Inflammatory macrophage treated with lipopolysaccharide for 1 hour (primary cell): ENCODE measurements at regions not wholly inside any gene's neighbourhood (a gene's known extent, or its start where the extent isn't known, plus 50 kb on each side); places are given as distances from the start of the nearest gene placed in this dataset.
"Not testable (repeated sequence)": the region's sequence is repeated elsewhere in the genome, so short reads cannot be mapped to it uniquely, and the experiment has no call there.

ENCODE experiments used
- DNase-seq, 2 donors: peaks; one replicate each; pipeline ENCODE4 v3.0.0-alpha.2; 2020 to 2022

DNA sequence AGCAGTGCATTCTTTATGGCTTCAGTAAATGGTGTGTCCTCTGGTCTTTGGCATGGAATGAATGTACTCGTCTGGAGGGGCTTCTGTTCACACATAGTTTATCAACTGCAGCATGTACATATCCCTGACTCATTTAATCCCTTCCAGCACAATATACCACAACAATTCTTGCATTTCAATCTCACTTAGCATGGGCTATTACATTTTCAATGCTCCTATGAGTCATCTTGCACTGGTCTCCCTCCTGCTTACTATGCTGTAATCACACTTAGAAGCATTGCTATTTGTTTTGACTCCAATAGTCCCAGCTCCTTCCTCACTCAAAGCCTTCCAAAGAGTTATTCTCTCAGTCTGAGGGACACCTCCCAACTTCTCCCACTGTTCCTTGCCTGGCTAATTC, 180.9 kb upstream of the NUDT10 start:
- DNase-seq = no peak

DNA sequence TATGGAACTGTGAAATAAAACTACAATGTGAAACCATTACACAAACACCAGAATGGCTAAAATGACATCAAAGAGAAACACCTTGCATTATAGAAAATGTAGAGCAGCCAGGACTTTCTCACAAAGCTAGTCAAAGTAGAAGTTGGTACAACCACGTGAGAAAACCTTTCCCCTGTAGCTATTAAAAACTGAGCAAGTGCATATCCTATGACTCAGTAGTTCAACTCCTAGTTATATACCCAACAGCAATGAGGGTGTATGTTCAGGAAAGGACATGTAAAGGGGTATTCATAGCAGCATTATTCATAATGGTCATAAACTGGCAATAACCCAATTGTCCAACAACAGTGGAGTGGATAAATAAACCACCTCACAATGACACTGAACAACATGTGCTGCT, 177.5 kb upstream of the NUDT10 start:
- no peak for DNase-seq

DNA sequence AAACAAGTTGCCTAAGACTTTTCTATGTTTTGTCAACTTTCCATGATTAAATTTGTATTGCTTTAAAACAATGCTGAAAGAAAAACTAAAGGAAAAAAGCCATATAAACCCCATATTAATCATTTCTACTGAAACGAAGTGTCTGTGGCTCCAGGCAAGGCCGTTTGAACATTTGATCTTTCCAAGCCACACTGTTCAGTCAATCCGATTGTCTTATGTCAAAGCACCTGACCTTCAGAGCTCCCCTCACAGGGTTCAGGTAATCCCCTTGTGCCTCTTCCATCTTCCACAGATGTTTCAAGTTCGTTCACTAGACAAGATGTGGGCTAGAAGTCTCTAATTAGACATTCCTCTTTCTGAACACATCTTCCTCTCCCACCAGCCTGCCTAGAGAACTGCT, 177.1 kb upstream of the NUDT10 start:
- no peak for DNase-seq

DNA sequence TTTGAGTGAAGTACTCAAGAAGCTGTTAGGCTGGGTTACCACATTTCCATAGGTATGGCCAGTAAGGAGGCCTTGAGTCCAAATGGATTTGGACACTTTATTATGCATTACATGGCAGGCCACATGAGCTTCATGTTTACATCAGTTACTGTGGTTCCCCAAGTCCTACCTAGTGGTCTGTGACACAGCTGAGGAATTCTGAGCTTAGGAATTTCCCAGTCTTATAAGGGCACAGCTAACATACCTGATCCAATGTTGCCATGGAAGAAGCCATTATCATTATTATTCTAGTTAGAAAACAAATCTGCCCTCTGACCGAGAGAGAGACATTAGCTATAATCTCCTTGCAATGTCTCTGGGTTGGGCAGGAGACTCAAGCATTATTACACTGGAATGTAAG, 174.4 kb upstream of the NUDT10 start:
- DNase-seq = no peak

DNA sequence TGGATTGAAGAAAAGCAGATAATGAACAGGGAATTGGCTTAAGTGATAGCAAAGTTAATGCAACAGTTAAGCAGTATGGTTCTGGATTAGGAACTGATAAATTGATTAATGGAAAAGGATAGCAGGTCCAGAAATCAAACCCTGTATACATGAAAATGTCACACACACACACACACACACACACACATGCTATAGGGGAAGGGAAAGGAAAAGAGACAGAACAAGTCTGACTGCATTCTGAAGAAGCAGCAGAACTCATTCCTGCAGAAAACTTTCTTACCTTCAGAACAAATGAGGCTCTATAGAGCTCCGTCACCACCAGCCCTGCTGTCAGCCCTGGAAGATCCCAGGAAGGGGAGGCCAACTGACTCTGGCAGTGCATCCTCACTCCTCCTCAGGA, 173.2 kb upstream of the NUDT10 start:
- not testable (repeated sequence) for DNase-seq

DNA sequence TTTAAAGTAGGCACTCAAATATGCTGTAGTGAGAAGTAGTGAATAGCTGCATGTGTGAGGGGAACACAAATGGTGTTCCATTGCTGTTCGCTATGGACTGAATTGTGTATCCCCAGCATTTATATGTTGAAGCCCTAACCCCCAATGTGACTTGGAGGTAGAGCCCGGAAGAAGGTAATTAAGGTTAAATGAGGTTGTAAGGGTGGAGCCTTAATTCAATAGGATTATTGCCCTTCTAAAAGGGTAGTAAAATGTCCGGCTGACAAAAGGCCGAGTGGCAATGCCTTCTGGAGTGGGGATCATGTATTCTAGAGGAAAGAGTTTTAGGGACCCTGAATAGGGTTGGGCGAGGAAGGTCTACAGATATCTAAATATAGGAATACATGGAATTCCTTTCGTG, 168.9 kb upstream of the NUDT10 start:
- no peak for DNase-seq

DNA sequence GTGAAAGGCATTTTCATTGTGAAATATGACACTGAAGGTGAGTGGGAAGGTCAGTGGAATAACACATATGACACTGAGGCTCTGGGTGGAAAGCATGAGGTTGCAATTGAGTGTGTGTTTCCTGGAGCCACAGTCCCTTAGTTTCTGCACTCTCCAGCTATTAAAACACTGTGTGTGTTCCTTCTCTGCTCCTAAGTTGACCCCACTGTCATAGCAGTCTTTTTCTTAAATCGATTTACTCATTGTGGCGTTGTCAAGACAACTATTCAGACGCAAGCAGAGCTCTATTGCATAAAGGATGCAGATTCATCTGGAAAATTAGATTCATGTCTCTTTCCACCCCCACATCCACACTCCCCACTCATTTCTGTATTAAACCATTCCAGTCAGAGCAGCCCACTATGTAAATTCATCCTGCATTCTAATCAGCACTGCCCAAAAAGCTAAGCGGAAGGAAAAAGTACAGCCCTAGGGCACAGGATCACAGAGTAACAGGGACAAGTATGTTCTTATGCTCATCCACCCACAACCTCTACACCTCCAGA, 154.2 kb upstream of the NUDT10 start:
- DNase-seq = not testable (repeated sequence)

DNA sequence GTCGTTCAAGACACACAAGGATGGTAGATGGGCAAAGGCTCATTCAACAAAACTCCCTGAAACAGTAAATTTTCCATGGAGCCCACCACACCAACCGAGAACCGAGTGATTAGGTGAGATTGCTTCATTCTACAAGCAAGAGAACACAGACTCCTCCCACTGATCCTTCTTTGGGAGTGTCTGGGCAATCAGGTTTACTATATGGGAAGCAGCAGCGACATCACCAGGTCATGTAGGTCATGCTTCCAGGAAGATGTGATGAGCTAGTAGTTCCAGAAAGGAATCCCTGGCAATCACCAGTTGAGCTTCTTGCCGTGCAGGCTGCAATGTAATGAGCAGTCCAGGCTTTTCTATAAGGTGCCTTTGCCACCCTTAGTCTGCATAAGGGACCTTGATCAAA, 152.8 kb upstream of the NUDT10 start:
- not testable (repeated sequence) for DNase-seq

DNA sequence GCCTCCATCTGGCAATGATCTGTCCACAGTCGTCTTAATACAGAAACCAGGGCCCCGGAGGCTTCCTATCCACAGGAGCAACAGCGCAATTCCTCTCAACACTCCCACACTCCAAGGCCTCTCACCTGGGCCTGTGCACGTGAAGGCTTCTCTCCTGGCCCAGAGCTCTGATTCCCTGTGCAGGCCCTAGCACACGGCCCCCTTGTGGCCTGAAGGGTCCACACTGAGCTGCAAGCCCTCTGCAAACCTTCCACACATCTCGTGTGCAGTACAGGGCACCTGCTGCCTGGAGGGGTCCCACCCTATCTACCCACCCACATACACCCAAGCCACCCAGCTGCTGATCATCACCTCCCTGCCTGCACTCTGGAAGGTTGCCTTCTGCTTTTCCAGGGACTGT, 150.1 kb upstream of the NUDT10 start:
- DNase-seq = no peak

DNA sequence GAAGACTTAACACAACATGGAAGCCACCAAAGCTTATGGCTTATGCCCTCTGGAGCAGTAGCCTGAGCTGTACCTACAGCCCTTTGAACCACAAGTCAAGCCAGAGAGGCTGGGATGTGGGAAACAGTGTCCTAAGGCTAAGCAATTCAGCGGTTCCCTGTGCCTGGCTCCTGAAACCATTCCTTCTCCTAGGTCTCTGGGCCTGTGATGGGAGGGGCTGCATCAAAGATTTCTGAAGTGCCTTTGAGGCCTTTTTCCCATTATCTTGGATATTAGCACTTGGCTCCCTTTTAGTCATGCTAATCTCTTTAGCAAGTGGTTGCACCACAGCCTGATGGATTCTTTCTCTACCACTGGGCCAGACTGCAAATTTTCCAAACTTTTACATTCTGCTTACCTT, 140.5 kb upstream of the NUDT10 start:
- DNase-seq = no peak

DNA sequence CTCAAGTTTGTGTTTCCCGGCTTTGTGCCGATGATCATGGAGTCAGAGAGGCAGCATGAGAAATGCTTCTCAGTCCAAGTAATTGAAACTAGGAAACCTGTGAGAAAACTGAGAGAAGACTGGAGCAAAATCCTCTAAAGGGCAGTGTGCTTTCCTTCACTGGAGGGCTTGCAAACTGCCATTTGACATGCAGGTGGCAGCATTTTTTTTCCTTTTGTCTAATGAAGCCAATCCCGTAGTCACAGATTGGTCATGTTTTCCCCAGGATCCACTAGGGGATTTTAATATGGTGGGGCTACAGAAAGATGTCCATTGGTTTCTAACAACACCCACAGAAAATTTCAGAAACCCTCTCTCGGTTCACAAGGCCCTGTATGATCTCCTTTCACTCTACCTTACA, 117.4 kb upstream of the NUDT10 start:
- no peak for DNase-seq

DNA sequence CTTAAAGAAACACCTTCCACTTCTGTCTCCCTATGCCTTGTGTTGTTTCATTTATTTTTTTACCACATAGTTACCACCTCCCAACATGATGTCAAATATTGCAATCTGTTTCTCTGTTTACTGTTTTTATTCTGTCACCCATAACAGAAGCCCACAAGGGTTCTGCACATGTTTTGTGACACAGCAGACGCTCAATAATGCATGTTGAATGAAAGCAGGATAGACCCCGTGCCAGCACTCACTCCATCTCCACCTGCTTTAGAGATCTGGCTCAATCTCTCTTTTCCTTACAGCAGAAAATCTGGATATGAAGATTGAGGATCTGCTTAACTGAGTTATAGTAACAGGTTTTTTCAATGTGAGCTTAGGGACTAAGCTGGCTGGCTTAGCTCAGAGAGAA, 116.8 kb upstream of the NUDT10 start:
- no peak for DNase-seq

DNA sequence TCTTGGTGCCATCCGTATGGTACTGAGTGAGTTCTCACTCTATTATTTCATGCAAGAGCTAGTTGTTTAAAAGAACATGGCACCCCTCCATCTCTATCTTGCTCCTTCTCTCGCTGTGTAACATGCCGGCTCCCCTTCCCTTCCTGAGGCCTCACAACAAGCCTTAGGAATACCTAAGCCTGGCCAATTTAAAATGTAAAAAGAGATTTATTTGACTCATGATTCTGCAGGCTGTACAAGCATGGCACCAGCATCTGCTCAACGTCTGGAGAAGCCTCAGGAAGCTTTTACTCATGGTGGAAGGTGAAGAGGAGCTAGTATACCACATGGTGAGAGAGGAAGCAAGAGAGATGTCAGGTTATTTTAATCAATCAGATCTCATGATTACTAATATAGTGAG, 90.4 kb upstream of the NUDT10 start:
- no peak for DNase-seq

DNA sequence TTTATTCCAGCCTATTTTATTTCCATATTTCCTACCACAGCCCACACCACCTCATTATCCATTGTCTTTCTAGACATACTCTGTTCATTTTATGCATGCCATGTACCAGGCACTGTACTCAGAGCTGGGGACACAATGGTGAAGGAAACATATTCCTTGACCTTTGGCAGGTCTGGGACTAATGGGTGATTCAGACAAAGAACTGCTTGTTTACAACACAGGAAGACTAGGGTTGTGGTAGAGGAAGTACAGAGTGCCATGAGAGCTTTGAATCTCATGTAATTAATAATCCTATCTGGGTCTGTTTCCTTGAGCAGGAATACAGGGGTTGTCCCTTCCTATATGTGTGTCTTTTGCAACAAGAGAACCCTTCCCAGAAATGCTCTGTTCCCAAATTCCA, 75.1 kb upstream of the NUDT10 start:
- no peak for DNase-seq

DNA sequence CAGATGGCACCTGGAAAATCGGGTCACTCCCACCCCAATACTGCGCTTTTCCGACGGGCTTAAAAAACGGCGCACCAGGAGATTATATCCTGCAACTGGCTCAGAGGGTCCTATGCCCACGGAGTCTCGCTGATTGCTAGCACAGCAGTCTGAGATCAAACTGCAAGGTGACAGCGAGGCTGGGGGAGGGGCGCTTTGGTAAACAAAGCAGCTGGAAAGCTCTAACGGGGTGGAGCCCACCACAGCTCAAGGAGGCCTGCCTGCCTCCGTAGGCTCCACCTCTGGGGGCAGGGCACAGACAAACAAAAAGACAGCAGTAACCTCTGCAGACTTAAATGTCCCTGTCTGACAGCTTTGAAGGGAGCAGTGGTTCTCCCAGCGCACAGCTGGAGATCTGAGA, 70.4 kb upstream of the NUDT10 start:
- not testable (repeated sequence) for DNase-seq

DNA sequence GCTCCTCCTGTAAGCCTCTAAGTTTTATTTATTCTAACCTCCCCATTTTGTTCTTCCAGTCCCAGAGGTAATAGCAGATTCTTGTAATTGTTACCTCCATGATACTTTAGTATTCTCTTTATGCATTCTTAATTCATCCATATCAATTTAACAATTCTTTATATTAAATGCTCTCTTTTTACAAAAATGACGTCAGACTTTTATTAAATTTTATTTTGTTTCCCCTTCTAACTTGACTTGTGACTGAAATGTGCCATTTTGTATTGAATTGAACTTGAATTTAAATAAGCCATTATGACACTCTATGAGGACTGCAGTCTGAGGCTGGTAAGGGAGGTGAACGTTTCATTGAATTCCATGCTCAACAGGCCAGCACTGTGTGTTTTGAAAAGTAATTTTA, 60.0 kb upstream of the NUDT10 start:
- no peak for DNase-seq

DNA sequence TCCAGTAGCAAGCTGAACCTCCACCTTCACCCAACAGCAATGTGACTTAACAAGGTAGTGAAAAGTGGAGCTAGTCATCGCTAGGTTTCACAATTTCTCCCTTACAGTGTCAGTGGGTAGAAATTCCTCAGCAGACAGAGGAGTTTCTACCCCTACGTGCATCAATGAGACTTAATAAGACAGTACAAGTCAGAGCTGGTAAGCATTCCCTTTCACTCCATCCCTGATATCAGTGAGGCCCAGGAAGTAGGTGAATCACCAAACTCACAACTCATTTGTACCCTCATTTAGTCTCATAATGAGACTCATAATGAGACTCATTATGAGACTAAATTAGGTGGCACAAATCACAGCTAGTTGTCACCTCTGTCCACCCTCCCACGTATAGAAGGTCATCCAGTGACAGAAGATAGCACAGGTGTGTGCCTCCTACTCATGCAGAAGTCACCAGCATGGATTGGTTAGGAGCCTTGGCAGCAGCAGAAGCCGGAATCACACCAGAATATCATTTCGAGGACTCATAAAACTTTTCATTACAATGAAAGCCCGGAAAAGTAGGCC, 50.8 kb upstream of the NUDT10 start:
- no peak for DNase-seq
